Spleen (tissue), 7 donors: ENCODE measurements at regions not wholly inside any gene's neighbourhood (a gene's known extent, or its start where the extent isn't known, plus 50 kb on each side); places are given as distances from the start of the nearest gene placed in this dataset.

Experiments
- CTCF ChIP-seq, 11 experiments: fragments of 200-600 bp in 7 of 11; fragments of 450-650 bp in 4 of 11; sonication (generic) in 4 of 11; IDR thresholded peaks in 8 of 11; conservative IDR thresholded peaks in 3 of 11; 1 replicate in 7 of 11; 2 replicates in 4 of 11; pipeline versions ENCODE4 v1.4.0 to v1.8.0; 2016 to 2021; ENCODE audit warnings: antibody characterized with exemption in 11 of 11, inconsistent platforms in 4 of 11, mild to moderate bottlenecking in 1 of 11
- POLR2A ChIP-seq, 3 donors: fragments of 450-650 bp; IDR thresholded peaks; one replicate each; pipeline ENCODE4 v1.5.1; 2017; ENCODE audit warnings: antibody characterized with exemption in 3 of 3, mild to moderate bottlenecking in 1 of 3
- donor health status: DM: no; HTN: no; CAD: no; lungs with moderate emphysema.
- donor health status: DM: no; HTN: no; CAD: no.
- donor health status: DM: no; HTN: no; CAD: no.

DNA sequence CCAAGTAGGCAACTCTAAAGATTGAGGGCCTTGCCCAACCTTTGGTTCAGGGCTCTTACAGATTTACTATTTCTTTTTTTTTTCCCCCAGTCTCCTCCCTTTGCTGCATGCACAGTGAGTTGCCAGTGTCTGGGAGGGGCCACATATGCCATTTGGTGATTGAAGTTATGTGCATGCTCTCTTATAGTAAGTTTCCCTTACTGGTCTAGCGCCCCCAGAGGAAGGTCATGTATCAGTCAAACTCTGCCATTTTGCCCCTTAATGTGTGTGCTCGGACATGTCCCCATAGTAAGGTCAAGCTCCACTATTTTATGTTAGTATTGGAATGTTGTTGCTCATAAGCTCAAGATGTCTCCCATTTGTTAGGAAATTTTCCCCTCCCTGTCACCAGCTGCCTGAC is 1138.0 kb upstream of the SLC10A2 start:
- no peak for TF ChIP-seq CTCF (IDR thresholded peaks at IDR 0.05 in 8 of 11, conservative IDR thresholded peaks at IDR 0.05 in 3 of 11)
- no peak for TF ChIP-seq POLR2A (IDR thresholded peaks at IDR 0.05)
